Panc1 (cell line): ENCODE measurements at regions not wholly inside any gene's neighbourhood (a gene's known extent, or its start where the extent isn't known, plus 50 kb on each side); places are given as distances from the start of the nearest gene placed in this dataset.

Experiments used
- ATAC-seq: fragments of 200-7000 bp; cut with Tn5 transposase; 2 replicates; pipeline ENCODE4 v1.9.1; 2020; ENCODE audit warnings: mild to moderate bottlenecking, moderate library complexity
- BruUV-seq: library from RNA; stranded (reverse); fragments of 400-500 nt; replicated peaks from 2 replicates; lab custom pipeline; 2021; lab: Mats Ljungman, UMichigan
- CTCF ChIA-PET: fragments of 300-600 bp; sonication (Branson Sonifier 250); formaldehyde crosslinking; loops from one replicate; lab custom pipeline; 2022; ENCODE audit warnings: antibody characterized with exemption; lab: Charles Lee
- POLR2A ChIA-PET: fragments of 300-600 bp; sonication (Branson Sonifier 250); formaldehyde crosslinking; loops from one replicate; lab custom pipeline; 2022; ENCODE audit warnings: antibody characterized with exemption; lab: Charles Lee
- DNase-seq: peaks from one replicate; pipeline ENCODE4 v3.0.0-alpha.2; 2010; ENCODE audit warnings: low read depth, low spot score
- H3K27ac ChIP-seq: 2 replicates; pipeline ENCODE4 v1.5.1; 2011; ENCODE audit warnings: mild to moderate bottlenecking, low read length, inconsistent platforms
- H3K27me3 ChIP-seq: fragments of 200-500 bp; sonication (Bioruptor generic); 2 replicates; pipeline ENCODE4 v1.6.0; 2014; ENCODE audit warnings: low read length, inconsistent platforms; ENCODE audit not compliant: control insufficient read depth, insufficient read depth
- H3K36me3 ChIP-seq: fragments of 200-500 bp; sonication (Bioruptor generic); 2 replicates; pipeline ENCODE4 v1.5.1; 2014; ENCODE audit warnings: inconsistent platforms, mild to moderate bottlenecking, low read length, moderate library complexity; ENCODE audit not compliant: control insufficient read depth, insufficient read depth
- H3K4me1 ChIP-seq: 2 replicates; pipeline ENCODE4 v1.5.1; 2011; ENCODE audit warnings: inconsistent platforms, mild to moderate bottlenecking, low read length, moderate library complexity; ENCODE audit not compliant: control insufficient read depth, insufficient read depth
- H3K4me3 ChIP-seq, 2 experiments: 2 replicates each; pipeline ENCODE4 v1.5.1; 2011 to 2012; ENCODE audit warnings: low read depth in 2 of 2, low read length in 2 of 2, mild to moderate bottlenecking in 2 of 2, inconsistent platforms in 1 of 2, moderate library complexity in 1 of 2
- H3K9me3 ChIP-seq: fragments of 200-500 bp; sonication (Bioruptor generic); 2 replicates; pipeline ENCODE4 v1.5.1; 2014; ENCODE audit warnings: low read depth, mild to moderate bottlenecking, inconsistent platforms, low read length, moderate library complexity; ENCODE audit not compliant: control insufficient read depth, insufficient read depth
- POLR2AphosphoS5 ChIP-seq: IDR thresholded peaks from 2 replicates; pipeline ENCODE4 v1.6.1; 2012; ENCODE audit warnings: mild to moderate bottlenecking, low read depth, low read length, moderate library complexity
- REST ChIP-seq, 2 experiments: IDR thresholded peaks; 2 replicates each; pipeline ENCODE4 v1.6.1; 2011 to 2012; ENCODE audit warnings: low read depth in 2 of 2, control low read depth in 1 of 2, low read length in 1 of 2, mild to moderate bottlenecking in 1 of 2, moderate library complexity in 1 of 2; ENCODE audit not compliant: insufficient read depth in 1 of 2
- SIN3A ChIP-seq: IDR thresholded peaks from 2 replicates; pipeline ENCODE4 v1.6.1; 2012; ENCODE audit warnings: low read depth, mild to moderate bottlenecking, low read length, moderate library complexity, borderline replicate concordance; ENCODE audit not compliant: insufficient read depth
- TCF7L2 ChIP-seq: IDR thresholded peaks from 2 replicates; pipeline ENCODE4 v1.6.1; 2011; ENCODE audit warnings: mild to moderate bottlenecking, low read depth, low read length, inconsistent platforms
- in situ Hi-C: cut with HindIII; loops from 2 replicates; pipeline ENCODE4 v1.10.0; 2016; ENCODE audit warnings: low sequenced_read_pairs, low pct_unique_long_range_greater_than_20kb
- intact Hi-C: fragments of 100-400 bp; cut with micrococcal nuclease; formaldehyde crosslinking; loops from one replicate; pipeline ENCODE4 v1.10.0; 2022; ENCODE audit not compliant: unreplicated experiment
- TF ChIP-seq, protein P1 (sequence below): fragments of 450-650 bp; IDR thresholded peaks from 2 replicates; pipeline ENCODE4 v1.5.1; 2017; ENCODE audit warnings: mild to moderate bottlenecking

DNA sequence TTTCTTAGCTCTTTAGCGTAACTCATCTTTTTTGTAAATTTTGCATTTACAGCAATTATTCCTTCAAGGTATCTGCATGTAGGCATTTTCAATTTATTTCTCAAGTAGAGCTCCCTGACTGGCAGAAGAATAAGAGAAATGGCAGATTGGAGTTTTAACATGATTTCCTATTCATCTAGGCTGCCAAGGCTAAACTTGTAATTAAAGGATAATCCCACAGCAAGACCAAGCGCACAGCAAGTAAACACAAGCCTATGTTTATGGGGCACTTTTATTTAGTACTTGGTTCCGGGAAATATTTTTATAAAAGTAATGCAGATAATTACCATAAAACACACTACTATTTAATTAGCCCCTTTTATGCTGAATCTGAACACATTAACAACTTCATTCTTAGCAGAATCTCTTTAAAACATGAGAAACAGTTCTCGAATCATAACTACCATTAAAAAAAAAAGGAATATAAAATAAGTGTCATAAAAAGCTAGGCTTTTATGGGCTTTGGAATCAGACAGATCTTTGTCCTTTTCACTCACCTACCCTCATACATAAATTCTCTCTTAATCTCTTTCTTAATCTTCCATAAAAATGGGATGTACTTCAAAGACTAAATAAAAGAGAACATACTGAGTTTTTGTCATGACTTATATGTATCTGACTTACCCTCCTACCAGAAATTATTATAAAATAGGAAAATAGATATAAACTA, 961.6 kb upstream of the MIR17HG start:
- H3K4me1 ChIP-seq: no peaks in the 10 kb centered on the region
- TF ChIP-seq SIN3A (no peak), TCF7L2 (peak; percentile 65; the same call in 1 of the 2 replicates)
- DNase-seq (no peak), ATAC-seq (no peak)
- H3K27ac ChIP-seq: peak overlapping the region; percentile 34; the same call in 1 of the 2 replicates
- H3K4me3 ChIP-seq: no peak overlapping the region
- CTCF ChIA-PET: no interaction called here
- no peaks in the 10 kb centered on the region for H3K27me3 ChIP-seq
- POLR2A ChIA-PET: no interaction called here
- H3K36me3 ChIP-seq: no peaks in the 10 kb centered on the region
- BruUV-seq: no TSS peak
- intact Hi-C loops (no loop called here), in situ Hi-C loops (no loop called here)
- no peaks in the 10 kb centered on the region for H3K9me3 ChIP-seq

DNA sequence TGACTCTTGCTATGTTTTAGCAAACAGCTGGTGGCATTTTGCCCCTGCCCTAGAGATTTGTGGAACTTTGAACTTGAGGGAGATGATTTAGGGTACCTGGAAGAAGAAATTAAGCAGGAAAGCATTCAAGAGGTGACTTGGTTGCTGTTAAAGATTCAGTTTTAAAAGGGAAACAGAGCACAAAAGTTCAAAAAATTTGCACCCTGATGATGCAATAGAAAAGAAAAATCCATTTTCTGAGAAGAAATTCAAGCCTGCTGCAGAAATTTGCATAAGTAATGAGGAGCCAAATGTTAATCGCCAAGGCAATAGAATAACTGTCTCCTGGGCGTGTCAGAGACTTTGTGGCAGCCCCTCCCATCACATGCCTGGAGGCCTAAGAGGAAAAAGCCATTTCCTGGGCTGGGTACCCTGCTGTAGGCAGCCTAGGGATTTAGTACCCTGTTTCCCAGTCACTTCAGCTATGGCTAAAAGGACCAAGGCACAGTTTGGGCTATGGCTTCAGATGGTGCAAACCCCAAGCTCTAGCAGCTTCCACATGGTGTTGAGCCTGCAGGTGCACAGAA, 958.5 kb upstream of the MIR17HG start:
- no peaks in the 10 kb centered on the region for H3K9me3 ChIP-seq
- intact Hi-C loops (no loop called here), in situ Hi-C loops (no loop called here)
- BruUV-seq: no TSS peak
- H3K4me3 ChIP-seq: no peak overlapping the region
- H3K27me3 ChIP-seq: no peaks in the 10 kb centered on the region
- H3K4me1 ChIP-seq: no peaks in the 10 kb centered on the region
- no peaks in the 10 kb centered on the region for H3K36me3 ChIP-seq
- POLR2A ChIA-PET: no interaction called here
- no peak overlapping the region for H3K27ac ChIP-seq
- DNase-seq (no peak), ATAC-seq (no peak)
- TF ChIP-seq, protein P1, sequence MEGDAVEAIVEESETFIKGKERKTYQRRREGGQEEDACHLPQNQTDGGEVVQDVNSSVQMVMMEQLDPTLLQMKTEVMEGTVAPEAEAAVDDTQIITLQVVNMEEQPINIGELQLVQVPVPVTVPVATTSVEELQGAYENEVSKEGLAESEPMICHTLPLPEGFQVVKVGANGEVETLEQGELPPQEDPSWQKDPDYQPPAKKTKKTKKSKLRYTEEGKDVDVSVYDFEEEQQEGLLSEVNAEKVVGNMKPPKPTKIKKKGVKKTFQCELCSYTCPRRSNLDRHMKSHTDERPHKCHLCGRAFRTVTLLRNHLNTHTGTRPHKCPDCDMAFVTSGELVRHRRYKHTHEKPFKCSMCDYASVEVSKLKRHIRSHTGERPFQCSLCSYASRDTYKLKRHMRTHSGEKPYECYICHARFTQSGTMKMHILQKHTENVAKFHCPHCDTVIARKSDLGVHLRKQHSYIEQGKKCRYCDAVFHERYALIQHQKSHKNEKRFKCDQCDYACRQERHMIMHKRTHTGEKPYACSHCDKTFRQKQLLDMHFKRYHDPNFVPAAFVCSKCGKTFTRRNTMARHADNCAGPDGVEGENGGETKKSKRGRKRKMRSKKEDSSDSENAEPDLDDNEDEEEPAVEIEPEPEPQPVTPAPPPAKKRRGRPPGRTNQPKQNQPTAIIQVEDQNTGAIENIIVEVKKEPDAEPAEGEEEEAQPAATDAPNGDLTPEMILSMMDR: no peak
- no peak for TF ChIP-seq TCF7L2
- TF ChIP-seq POLR2AphosphoS5: no peak
- TF ChIP-seq SIN3A: no peak
- CTCF ChIA-PET: no interaction called here

- no peaks in the 10 kb centered on the region for H3K9me3 ChIP-seq
- TF ChIP-seq TCF7L2 (no peak), SIN3A (no peak)
- DNase-seq (no peak), ATAC-seq (no peak)
- intact Hi-C loops (no loop called here), in situ Hi-C loops (no loop called here)
- ChIA-PET CTCF (no interaction called here), POLR2A (no interaction called here)
- no TSS peak for BruUV-seq
- H3K27ac ChIP-seq: no peak overlapping the region
- H3K4me3 ChIP-seq: no peak overlapping the region
- H3K36me3 ChIP-seq: no peaks in the 10 kb centered on the region
- no peaks in the 10 kb centered on the region for H3K4me1 ChIP-seq
- H3K27me3 ChIP-seq: no peaks in the 10 kb centered on the region
Measured at GRCh38 chr13:90389537-90389936, 958.0 kb upstream of the MIR17HG start.

GRCh38 chr13:90393408-90393807, 954.1 kb upstream of the MIR17HG start:
- no TSS peak for BruUV-seq
- TF ChIP-seq SIN3A (no peak), REST (IDR thresholded peaks at IDR 0.05; ENCODE audit: insufficient read depth in 1 of 2, low read depth in 2 of 2, low read length in 1 of 2) (no peak), POLR2AphosphoS5 (no peak), TCF7L2 (no peak)
- TF ChIP-seq, protein P1: no peak
- CTCF ChIA-PET: no interaction called here
- Histone ChIP-seq H3K4me1 (no peaks in the 10 kb centered on the region), H3K9me3 (no peaks in the 10 kb centered on the region), H3K4me3 (no peak overlapping the region), H3K27ac (no peak overlapping the region), H3K36me3 (no peaks in the 10 kb centered on the region), H3K27me3 (no peaks in the 10 kb centered on the region)
- POLR2A ChIA-PET: no interaction called here
- intact Hi-C loops (no loop called here), in situ Hi-C loops (no loop called here)
- no peak for ATAC-seq
- no peak for DNase-seq
